Kidney (tissue), 13 donors: ENCODE measurements at regions not wholly inside any gene's neighbourhood (a gene's known extent, or its start where the extent isn't known, plus 50 kb on each side); places are given as distances from the start of the nearest gene placed in this dataset.
A peak's percentile ranks its signal among the peaks of the same experiment; 100 is the strongest.

Source experiments
- DNase-seq, 5 donors: peaks; one replicate each; pipeline ENCODE4 v3.0.0-alpha.2; 2013 to 2020
- FAIRE-seq: peaks from 2 replicates; lab custom pipeline; 2012; peaks lifted over from hg19 to GRCh38; lab: Jason Lieb, UNC
- H3K27ac ChIP-seq, 2 donors: one replicate each; pipeline ENCODE4 v1.7.0; 2013; ENCODE audit warnings: low read depth in 2 of 2, low read length in 2 of 2, inconsistent platforms in 1 of 2
- H3K27me3 ChIP-seq: one replicate; pipeline ENCODE4 v1.7.1; 2013; ENCODE audit warnings: low read length, inconsistent platforms; ENCODE audit not compliant: control insufficient read depth, insufficient read depth
- H3K36me3 ChIP-seq, 3 donors: one replicate each; pipeline versions ENCODE4 v1.7.0 to v1.7.1; 2013; ENCODE audit warnings: low read length in 3 of 3, control low read depth in 1 of 3, inconsistent platforms in 1 of 3; ENCODE audit not compliant: insufficient read depth in 3 of 3, control insufficient read depth in 2 of 3
- H3K4me1 ChIP-seq, 3 donors: one replicate each; pipeline versions ENCODE4 v1.7.0 to v1.7.1; 2013; ENCODE audit warnings: low read length in 3 of 3, inconsistent platforms in 1 of 3, low read depth in 1 of 3; ENCODE audit not compliant: control insufficient read depth in 2 of 3, insufficient read depth in 2 of 3
- H3K4me3 ChIP-seq, 3 donors: one replicate each; pipeline versions ENCODE4 v1.7.0 to v1.8.1; 2013; ENCODE audit warnings: low read length in 3 of 3, control low read depth in 1 of 3, inconsistent platforms in 1 of 3
- H3K9ac ChIP-seq, 3 donors: one replicate each; pipeline versions ENCODE4 v1.7.0 to v1.7.1; 2013; ENCODE audit warnings: low read length in 3 of 3, control low read depth in 1 of 3, inconsistent platforms in 1 of 3
- H3K9me3 ChIP-seq, 3 donors: one replicate each; pipeline versions ENCODE4 v1.7.0 to v1.7.1; 2013; ENCODE audit warnings: low read length in 3 of 3, control low read depth in 1 of 3, inconsistent platforms in 1 of 3; ENCODE audit not compliant: control insufficient read depth in 2 of 3, insufficient read depth in 1 of 3
- CTCF ChIP-seq: IDR thresholded peaks from 3 replicates; pipeline ENCODE4 v1.5.1; 2012; ENCODE audit warnings: mild to moderate bottlenecking, moderate library complexity, borderline replicate concordance; ENCODE audit not compliant: insufficient read depth; ENCODE audit errors: extremely low read depth
- intact Hi-C: fragments of 100-400 bp; cut with DNase I; formaldehyde crosslinking; loops from one replicate; pipeline ENCODE4 v1.11.1; 2022
- donor health status: control.
- donor health status: control.
- donor health status: control.
- donor health status: control.
- donor health status: control.
- donor health status: DM: yes; HTN: yes; CAD: no.
- donor health status: Normal renal cell carcinoma (clear cell type).

GRCh38 chr9:16128003-16128402, 575.2 kb downstream of the CCDC171 start:
- no peaks in the 10 kb centered on the region for H3K9me3 ChIP-seq
- FAIRE-seq (no peak), DNase-seq (no peak)
- H3K36me3 ChIP-seq: no peaks in the 10 kb centered on the region
- H3K4me3 ChIP-seq: no peak overlapping the region
- H3K27ac ChIP-seq: no peak overlapping the region
- no peak for TF ChIP-seq CTCF
- H3K4me1 ChIP-seq: no peaks in the 10 kb centered on the region
- H3K9ac ChIP-seq: no peak overlapping the region
- H3K27me3 ChIP-seq: no peaks in the 10 kb centered on the region
- intact Hi-C loops: no loop called here

- TF ChIP-seq CTCF: peak; percentile 8
- Histone ChIP-seq H3K4me3 (no peak overlapping the region), H3K27me3 (no peaks in the 10 kb centered on the region), H3K27ac (no peak overlapping the region), H3K9ac (no peak overlapping the region), H3K9me3 (no peaks in the 10 kb centered on the region), H3K4me1 (no peaks in the 10 kb centered on the region), H3K36me3 (no peaks in the 10 kb centered on the region)
- DNase-seq (no peak), FAIRE-seq (no peak)
- intact Hi-C loops: no loop called here
Measured at GRCh38 chr9:16131264-16131663, 578.4 kb downstream of the CCDC171 start.

GRCh38 chr9:16132513-16132912, 579.7 kb downstream of the CCDC171 start:
- H3K4me1 ChIP-seq: no peaks in the 10 kb centered on the region
- H3K27me3 ChIP-seq: no peaks in the 10 kb centered on the region
- no peak overlapping the region for H3K4me3 ChIP-seq
- H3K36me3 ChIP-seq: no peaks in the 10 kb centered on the region
- no peak overlapping the region for H3K27ac ChIP-seq
- intact Hi-C loops: no loop called here
- H3K9ac ChIP-seq: no peak overlapping the region
- DNase-seq: no peak
- no peak for TF ChIP-seq CTCF
- H3K9me3 ChIP-seq: no peaks in the 10 kb centered on the region
- no peak for FAIRE-seq

GRCh38 chr9:16133032-16133431, 580.2 kb downstream of the CCDC171 start:
- Histone ChIP-seq H3K27ac (no peak overlapping the region), H3K9me3 (no peaks in the 10 kb centered on the region), H3K9ac (no peak overlapping the region), H3K4me3 (no peak overlapping the region), H3K4me1 (no peaks in the 10 kb centered on the region), H3K27me3 (no peaks in the 10 kb centered on the region), H3K36me3 (no peaks in the 10 kb centered on the region)
- FAIRE-seq (no peak), DNase-seq (no peak)
- TF ChIP-seq CTCF: no peak
- intact Hi-C loops: no loop called here
